GM19395 (cell line): ENCODE measurements at regions not wholly inside any gene's neighbourhood (a gene's known extent, or its start where the extent isn't known, plus 50 kb on each side); places are given as distances from the start of the nearest gene placed in this dataset.

ENCODE experiments used
- ATAC-seq: cut with Tn5 transposase; IDR thresholded peaks from one replicate; pipeline ENCODE4 v1.9.1; 2021; ENCODE audit warnings: mild to moderate bottlenecking, moderate library complexity; ENCODE audit not compliant: unreplicated experiment

GRCh38 chr2:64823794-64824193 is 165.4 kb upstream of the SLC1A4 start:
- ATAC-seq, result no peak

DNA sequence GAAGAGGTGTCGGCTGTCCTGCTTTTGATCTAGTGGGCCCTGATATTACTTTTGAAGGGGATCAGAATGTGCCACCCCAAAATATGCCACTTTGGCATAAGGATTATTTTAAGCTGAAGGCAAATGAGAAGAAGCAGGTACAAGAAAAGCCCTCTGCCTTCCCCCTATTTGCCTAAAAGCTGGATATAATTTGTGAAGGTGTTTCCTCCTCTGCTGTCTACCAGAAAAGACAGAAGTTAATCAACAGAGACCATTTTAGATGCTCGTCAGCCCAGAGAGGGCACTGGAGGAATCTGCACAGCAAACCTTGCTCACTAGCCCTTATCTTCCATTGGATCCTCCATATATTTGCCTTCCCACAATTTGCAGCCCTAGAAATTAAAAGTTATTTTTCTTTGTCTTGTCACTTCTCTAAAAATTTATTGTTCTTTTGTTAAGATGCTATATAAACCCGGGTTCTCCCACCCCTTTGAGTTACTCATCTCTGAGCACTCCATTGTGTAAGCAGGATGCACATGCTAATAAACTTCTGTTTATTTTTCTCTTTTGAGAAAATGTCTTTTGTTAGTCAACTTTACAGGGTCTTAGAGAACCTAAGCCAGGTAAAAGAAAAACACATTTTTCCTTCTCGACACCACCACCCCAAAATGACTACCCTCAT is 163.2 kb upstream of the SLC1A4 start:
- no peak for ATAC-seq

GRCh38 chr2:64826703-64827102 is 162.5 kb upstream of the SLC1A4 start:
- no peak for ATAC-seq

DNA sequence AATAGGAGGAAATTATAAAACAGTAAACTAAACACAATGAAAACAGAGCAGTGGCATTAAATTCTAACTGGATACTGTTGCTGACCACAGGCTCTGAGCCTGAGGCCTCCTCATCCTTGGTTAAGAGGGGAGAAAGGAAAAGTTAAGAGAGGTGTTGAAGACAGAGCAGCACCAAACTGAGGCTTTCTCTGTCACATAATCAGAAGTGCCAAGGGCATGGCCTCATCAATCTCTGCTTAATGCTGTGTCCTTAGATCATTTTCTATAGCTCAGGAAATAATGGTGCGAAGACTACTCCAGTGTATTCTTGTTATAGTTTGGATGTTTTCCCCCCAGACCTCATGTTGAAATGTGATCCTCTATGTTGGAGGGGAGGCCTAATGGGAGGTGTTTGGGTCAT is 160.9 kb upstream of the SLC1A4 start:
- no peak for ATAC-seq

DNA sequence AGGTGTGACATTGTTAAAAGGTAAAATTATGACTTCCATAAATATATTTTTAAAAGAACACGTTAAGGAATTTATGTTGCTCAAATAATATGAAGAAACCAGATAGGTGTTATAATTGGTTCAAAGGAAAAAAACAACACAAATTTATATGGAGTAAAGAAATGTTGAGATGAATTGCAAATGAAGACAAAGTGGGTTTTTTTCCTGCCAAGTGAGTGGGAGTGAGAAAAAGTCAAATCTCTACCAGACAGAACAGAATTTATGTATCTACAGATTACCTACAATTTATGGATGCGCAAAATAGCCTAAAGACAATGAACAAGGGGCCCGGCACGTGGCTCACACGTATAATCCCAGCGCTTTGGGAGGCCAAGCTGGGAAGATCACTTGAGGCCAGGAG is 159.7 kb upstream of the SLC1A4 start:
- no peak for ATAC-seq

DNA sequence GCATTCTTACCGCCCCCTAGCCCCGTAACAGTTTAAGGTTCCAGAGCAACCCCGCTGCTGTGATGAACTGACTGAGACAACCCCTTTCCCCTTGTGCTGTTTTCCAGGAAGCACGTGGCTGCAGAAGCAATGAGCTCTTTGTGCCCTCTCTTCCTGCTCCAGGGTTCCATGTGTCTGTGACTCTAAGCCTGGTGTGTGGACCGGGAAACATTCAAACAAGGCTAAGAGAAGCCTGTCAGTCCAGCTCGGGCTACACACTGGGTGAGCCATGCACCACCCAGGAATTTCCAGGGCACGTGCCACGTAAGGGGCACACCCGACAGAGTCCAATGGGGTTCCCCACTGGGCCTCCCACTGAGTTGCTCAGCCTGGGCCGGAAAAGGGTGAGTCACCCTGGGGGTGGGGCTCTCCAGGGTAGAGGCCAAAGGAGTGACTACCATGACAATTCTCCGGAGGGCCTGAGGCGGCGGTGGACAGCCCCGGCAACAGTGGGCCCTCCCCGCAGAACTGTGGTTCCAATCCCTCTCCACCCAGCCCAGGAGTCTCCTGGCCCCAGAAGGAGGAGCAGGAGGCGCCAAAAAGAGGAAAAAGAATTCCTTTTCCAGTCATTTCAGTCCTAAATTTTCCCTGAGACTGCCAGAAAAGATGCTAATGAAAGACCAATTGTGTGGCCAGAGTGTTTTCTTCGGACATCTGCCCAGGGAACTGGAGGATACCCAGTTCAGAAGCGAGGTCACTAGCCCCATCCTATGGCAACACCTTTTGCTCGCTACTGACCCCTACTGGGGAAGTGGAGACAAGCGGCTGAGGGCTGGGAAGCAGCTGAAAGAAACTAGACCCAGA is 157.8 kb upstream of the SLC1A4 start:
- peak; percentile 91 for ATAC-seq

DNA sequence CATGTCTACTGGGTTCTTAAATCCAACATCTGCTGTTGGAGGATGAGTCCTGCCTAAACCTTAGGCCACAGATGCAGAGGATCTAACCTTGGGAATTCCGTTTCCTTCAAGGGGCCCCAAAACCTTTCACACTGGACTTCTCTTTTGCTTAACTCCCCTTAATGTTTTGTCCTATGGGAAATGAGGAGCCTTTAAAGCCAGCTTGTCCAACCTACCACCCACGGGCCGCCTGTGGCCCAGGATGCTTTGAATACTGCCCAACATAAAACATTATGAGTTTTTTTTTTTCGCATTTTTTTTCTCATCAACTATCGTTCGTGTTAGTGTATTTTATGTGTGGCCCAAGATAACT is 157.2 kb upstream of the SLC1A4 start:
- no peak for ATAC-seq

DNA sequence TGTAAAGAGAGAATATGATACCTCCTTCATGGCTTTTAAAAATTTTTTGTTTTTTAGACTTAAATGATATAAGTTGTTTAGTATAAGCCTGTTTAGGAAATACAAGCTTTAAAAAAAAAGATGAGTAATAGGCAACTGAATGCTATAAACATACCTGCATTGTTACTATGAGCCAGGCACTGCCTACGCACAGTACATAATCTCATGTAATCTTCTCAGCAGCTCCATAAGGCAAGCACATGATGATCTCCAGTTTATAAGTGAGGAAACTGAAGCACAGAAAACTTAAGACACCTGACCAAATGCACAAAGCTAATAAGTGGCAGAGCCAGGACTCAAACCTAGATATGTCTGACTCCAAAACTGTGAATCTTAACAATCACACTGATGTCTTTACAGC is 156.3 kb upstream of the SLC1A4 start:
- ATAC-seq, result no peak

DNA sequence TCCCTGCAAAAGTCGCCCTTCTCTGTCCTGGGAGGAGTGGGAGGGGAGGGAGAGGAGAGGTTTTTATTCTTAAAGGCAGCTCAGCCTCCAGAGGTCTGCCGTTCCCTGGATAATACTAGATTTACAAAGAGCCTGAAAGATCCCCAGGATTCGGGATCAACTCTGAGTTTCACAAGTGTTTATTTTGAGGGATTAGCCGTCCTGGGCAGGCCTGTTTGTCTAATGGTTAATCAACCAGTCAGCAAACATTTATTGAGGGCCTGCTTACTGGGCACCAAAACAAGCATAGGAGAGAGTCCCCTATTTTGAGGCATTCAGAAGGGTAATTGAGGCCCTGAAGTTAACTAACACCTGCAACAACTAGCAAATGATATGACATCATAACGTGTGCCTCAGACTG is 152.6 kb upstream of the SLC1A4 start:
- ATAC-seq, result no peak

DNA sequence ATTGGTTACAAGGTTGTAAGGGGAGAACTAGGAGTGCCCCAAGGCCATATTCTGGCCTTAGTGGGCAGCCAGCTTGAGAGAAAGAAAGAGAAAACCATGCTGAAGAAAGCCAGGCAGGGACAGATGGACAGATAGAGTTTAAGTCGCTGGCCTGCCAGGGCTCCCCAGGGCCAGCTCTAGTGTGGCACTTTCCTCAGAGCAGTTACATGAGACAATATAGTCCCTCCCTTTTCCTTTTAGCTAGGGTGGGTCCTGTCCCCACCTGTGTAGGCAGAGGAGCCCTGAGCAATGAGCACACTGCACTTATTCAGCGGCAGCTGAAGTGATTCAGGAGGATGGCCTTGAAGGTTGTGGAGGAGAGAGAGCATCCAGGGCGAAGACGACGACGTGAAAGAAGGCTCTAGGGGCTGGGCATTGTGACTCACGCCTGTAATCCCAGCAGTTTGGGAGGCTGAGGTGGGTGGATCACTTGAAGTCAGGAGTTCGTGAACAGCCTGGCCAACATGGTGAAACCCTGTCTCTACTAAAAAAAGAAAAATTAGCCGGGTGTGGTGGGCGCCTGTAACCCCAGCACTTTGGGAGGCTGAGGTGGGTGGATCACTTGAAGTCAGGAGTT is 152.0 kb upstream of the SLC1A4 start:
- no peak for ATAC-seq

GRCh38 chr2:64837925-64838641 is 151.1 kb upstream of the SLC1A4 start:
- no peak for ATAC-seq

- ATAC-seq, result no peak
Measured at GRCh38 chr2:64838817-64839216, 150.4 kb upstream of the SLC1A4 start.

- ATAC-seq, result peak; percentile 86
Measured at GRCh38 chr2:64839844-64840243, 149.4 kb upstream of the SLC1A4 start.

GRCh38 chr2:64840426-64840881 is 148.7 kb upstream of the SLC1A4 start:
- ATAC-seq, result peak; percentile 13

- no peak for ATAC-seq
Measured at GRCh38 chr2:64841461-64841860, 147.7 kb upstream of the SLC1A4 start.

DNA sequence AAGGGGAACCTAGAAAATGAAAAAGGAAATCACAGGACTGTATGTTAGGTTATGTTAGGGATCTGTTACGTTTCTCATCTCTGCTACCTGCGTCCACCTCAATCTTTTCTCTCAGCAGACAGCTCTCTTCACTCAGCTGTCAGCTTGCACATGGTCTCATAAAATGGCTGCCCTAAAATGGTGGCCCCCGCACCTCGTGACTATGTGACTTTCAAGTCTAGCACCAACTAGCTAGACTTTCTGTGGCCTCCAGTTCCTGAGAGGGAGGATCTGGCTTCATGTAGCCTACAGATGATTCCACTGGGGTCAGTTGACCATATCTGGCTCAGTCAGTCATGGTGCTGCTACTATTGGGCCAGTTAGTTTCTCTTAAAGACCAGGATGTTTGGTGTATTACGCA is 147.2 kb upstream of the SLC1A4 start:
- ATAC-seq, result no peak

DNA sequence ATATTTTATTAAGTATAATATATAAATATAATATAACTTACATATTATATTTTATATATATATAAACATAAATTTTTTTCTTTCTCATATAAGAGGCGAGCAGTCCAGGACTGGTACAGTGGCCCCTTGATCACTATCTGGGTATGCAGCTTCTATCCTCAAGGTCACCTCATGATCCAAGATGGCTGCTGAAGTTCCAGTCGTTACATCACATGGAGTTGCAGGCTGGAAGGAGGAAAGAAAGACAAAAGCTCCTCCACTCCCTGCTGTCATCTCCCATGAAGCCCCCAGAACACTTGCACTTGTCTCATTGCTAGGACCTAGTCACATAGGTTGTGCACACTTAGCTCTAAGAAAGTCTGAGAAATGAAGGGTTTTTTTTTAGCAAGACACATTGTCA is 145.1 kb upstream of the SLC1A4 start:
- no peak for ATAC-seq

- ATAC-seq, result no peak
Measured at GRCh38 chr2:64845273-64845905, 143.8 kb upstream of the SLC1A4 start.

GRCh38 chr2:64846177-64846576 is 143.0 kb upstream of the SLC1A4 start:
- no peak for ATAC-seq

DNA sequence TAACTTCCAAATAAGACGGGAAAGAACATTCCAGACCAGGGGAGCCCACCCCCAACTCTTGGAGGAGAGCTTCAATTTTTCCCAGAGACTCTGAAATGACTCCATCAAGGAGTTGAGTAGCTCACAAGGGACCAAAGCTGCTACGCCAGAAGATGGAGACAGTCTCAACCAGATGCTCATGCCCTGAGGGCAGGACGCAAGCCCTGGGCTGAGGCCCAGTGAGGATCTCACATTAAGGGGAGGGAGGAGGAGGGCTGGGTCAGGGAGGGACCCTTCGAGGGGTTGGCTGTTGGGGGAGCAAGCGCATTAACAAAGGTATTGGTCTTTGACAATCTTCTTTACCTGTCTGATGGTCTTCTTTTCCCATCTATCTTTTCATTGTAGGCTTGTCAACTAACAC is 141.3 kb upstream of the SLC1A4 start:
- ATAC-seq, result no peak

GRCh38 chr2:64848363-64848762 is 140.8 kb upstream of the SLC1A4 start:
- ATAC-seq, result no peak
